ENCODE measurements at regions not wholly inside any gene's neighbourhood (a gene's known extent, or its start where the extent isn't known, plus 50 kb on each side); places are given as distances from the start of the nearest gene placed in this dataset.

DNA sequence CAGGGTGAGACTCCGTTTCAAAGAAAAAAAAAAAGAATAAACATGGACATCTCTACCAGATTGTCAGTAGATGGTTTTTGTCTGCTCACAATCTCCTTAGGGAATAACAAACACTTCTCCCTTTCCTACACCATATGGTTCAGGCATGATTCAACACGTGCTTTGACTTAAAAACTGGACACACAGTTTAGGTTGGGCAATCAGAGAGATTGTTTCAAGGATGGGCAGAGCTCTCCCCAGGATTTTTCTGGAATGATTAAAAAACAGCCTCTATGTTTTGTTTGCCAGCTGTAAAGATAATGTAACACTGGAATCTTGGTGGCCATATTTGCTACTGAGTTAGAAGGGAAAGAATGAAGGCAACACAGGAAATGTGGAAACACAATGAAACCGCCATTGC, 150.1 kb upstream of the TSC22D1 start:
- TF ChIP-seq, protein P1, sequence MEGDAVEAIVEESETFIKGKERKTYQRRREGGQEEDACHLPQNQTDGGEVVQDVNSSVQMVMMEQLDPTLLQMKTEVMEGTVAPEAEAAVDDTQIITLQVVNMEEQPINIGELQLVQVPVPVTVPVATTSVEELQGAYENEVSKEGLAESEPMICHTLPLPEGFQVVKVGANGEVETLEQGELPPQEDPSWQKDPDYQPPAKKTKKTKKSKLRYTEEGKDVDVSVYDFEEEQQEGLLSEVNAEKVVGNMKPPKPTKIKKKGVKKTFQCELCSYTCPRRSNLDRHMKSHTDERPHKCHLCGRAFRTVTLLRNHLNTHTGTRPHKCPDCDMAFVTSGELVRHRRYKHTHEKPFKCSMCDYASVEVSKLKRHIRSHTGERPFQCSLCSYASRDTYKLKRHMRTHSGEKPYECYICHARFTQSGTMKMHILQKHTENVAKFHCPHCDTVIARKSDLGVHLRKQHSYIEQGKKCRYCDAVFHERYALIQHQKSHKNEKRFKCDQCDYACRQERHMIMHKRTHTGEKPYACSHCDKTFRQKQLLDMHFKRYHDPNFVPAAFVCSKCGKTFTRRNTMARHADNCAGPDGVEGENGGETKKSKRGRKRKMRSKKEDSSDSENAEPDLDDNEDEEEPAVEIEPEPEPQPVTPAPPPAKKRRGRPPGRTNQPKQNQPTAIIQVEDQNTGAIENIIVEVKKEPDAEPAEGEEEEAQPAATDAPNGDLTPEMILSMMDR (IDR thresholded peaks at IDR 0.05; ENCODE audit: extremely low read depth in 1 of 2, insufficient read depth in 1 of 2, low read depth in 1 of 2, low read length in 2 of 2): no peak
- TF ChIP-seq POLR2A (IDR thresholded peaks at IDR 0.05; ENCODE audit: low read depth, low read length) (no peak), EZH2 (IDR thresholded peaks at IDR 0.05; ENCODE audit: borderline replicate concordance, low read depth, low read length, severe bottlenecking) (no peak), POLR2AphosphoS5 (IDR thresholded peaks at IDR 0.05; ENCODE audit: insufficient read depth, low read depth, low read length) (no peak)
